ENCODE measurements at regions not wholly inside any gene's neighbourhood (a gene's known extent, or its start where the extent isn't known, plus 50 kb on each side); places are given as distances from the start of the nearest gene placed in this dataset.

GRCh38 chr9:113788616-113789330, 87.3 kb upstream of the ZNF618 start:
- DNase-seq (ENCODE audit: low read depth, low spot score), result no peak
- no peak overlapping the region for H3K4me3 ChIP-seq (ENCODE audit: low read depth, low read length)
- TF ChIP-seq CTCF (IDR thresholded peaks at IDR 0.05; ENCODE audit: insufficient read depth, low read length, missing control alignments), result no peak
- POLR2A ChIA-PET, result no interaction called here
- CTCF ChIA-PET, result interaction anchor here (8.4 kb wide), 1 partner anchor 19 kb away, joined by 36 read pairs; no protein-coding TSS in a partner anchor

- DNase-seq (ENCODE audit: low read depth, low spot score), result no peak
- no peak for TF ChIP-seq CTCF (IDR thresholded peaks at IDR 0.05; ENCODE audit: insufficient read depth, low read length, missing control alignments)
- ChIA-PET POLR2A (no interaction called here), CTCF (interaction anchor here (1.6 to 8.4 kb wide), 2 partner anchors 17 to 18 kb away, joined by 12 to 36 read pairs; no protein-coding TSS in a partner anchor)
- no peak overlapping the region for H3K4me3 ChIP-seq (ENCODE audit: low read depth, low read length)
These were observed 86.0 kb upstream of the ZNF618 start for GRCh38 chr9:113790093-113790492.

- CTCF ChIA-PET, result interaction anchor here (1.0 to 4.0 kb wide), 2 partner anchors 11 to 14 kb away, joined by 3 to 15 read pairs; no protein-coding TSS in a partner anchor
- no peak for TF ChIP-seq CTCF (IDR thresholded peaks at IDR 0.05; ENCODE audit: insufficient read depth, low read length, missing control alignments)
- DNase-seq (ENCODE audit: low read depth, low spot score), result no peak
- H3K4me3 ChIP-seq (ENCODE audit: low read depth, low read length), result no peak overlapping the region
- POLR2A ChIA-PET, result no interaction called here
These were observed 82.6 kb upstream of the ZNF618 start for GRCh38 chr9:113793558-113793957.

GRCh38 chr9:113794721-113795120, 81.4 kb upstream of the ZNF618 start:
- DNase-seq (ENCODE audit: low read depth, low spot score), result no peak
- TF ChIP-seq CTCF (IDR thresholded peaks at IDR 0.05; ENCODE audit: insufficient read depth, low read length, missing control alignments), result no peak
- CTCF ChIA-PET, result interaction anchor here (1.0 to 4.0 kb wide), 2 partner anchors 9 to 12 kb away, joined by 3 to 15 read pairs; no protein-coding TSS in a partner anchor
- POLR2A ChIA-PET, result no interaction called here
- H3K4me3 ChIP-seq (ENCODE audit: low read depth, low read length), result no peak overlapping the region

GRCh38 chr9:113795811-113796392, 80.2 kb upstream of the ZNF618 start:
- no peak for TF ChIP-seq CTCF (IDR thresholded peaks at IDR 0.05; ENCODE audit: insufficient read depth, low read length, missing control alignments)
- ChIA-PET CTCF (interaction anchor here (1.0 to 4.0 kb wide), 2 partner anchors 11 to 19 kb away, joined by 3 to 15 read pairs; no protein-coding TSS in a partner anchor), POLR2A (no interaction called here)
- no peak for DNase-seq (ENCODE audit: low read depth, low spot score)
- H3K4me3 ChIP-seq (ENCODE audit: low read depth, low read length), result no peak overlapping the region

- no peak for TF ChIP-seq CTCF (IDR thresholded peaks at IDR 0.05; ENCODE audit: insufficient read depth, low read length, missing control alignments)
- no peak for DNase-seq (ENCODE audit: low read depth, low spot score)
- POLR2A ChIA-PET, result no interaction called here
- no peak overlapping the region for H3K4me3 ChIP-seq (ENCODE audit: low read depth, low read length)
- CTCF ChIA-PET, result interaction anchor here (1.0 to 4.0 kb wide), 2 partner anchors 10 to 18 kb away, joined by 3 to 15 read pairs; no protein-coding TSS in a partner anchor
These were observed 79.3 kb upstream of the ZNF618 start for GRCh38 chr9:113796646-113797426.

All from AG04449 (cell line).